ENCODE measurements at regions not wholly inside any gene's neighbourhood (a gene's known extent, or its start where the extent isn't known, plus 50 kb on each side); places are given as distances from the start of the nearest gene placed in this dataset.

DNA sequence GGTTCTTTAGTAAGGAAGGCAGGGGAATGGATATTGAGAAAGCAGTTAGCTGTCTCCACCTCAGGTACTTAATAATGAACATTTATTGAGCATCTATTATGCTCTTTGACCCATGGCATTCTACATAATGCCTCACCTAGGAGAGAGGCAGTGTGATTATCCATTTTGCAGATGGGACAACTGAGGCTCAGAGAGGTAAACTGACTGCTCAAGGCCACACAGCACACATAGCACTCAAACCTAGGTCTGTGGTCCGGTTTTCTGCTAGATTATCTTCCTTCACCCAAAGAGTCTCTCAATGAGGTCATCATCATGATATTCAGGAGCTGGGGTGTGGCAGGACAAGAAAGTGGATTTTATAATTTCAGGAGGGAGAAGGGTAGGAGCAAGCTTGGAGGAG lies 199.1 kb upstream of the LHX5 start:
- Histone ChIP-seq H3K27ac (no peak overlapping the region), H3K36me3 (ENCODE audit: low read depth, missing control alignments) (no peaks in the 10 kb centered on the region), H3K4me1 (no peaks in the 10 kb centered on the region), H3K4me3 (no peak overlapping the region), H3K9me3 (no peaks in the 10 kb centered on the region), H3K27me3 (no peaks in the 10 kb centered on the region)
- 74 to 77% methylated on average over 1 of the region's 1 CpG for WGBS, 2 donors
- no peak for DNase-seq
- intact Hi-C loops (cut with DNase I; ENCODE audit: low total_unique reads), result no loop called here
- no peak for TF ChIP-seq POLR2A (IDR thresholded peaks at IDR 0.05)
- TF ChIP-seq, protein P1, sequence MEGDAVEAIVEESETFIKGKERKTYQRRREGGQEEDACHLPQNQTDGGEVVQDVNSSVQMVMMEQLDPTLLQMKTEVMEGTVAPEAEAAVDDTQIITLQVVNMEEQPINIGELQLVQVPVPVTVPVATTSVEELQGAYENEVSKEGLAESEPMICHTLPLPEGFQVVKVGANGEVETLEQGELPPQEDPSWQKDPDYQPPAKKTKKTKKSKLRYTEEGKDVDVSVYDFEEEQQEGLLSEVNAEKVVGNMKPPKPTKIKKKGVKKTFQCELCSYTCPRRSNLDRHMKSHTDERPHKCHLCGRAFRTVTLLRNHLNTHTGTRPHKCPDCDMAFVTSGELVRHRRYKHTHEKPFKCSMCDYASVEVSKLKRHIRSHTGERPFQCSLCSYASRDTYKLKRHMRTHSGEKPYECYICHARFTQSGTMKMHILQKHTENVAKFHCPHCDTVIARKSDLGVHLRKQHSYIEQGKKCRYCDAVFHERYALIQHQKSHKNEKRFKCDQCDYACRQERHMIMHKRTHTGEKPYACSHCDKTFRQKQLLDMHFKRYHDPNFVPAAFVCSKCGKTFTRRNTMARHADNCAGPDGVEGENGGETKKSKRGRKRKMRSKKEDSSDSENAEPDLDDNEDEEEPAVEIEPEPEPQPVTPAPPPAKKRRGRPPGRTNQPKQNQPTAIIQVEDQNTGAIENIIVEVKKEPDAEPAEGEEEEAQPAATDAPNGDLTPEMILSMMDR (IDR thresholded peaks at IDR 0.05), result no peak

DNA sequence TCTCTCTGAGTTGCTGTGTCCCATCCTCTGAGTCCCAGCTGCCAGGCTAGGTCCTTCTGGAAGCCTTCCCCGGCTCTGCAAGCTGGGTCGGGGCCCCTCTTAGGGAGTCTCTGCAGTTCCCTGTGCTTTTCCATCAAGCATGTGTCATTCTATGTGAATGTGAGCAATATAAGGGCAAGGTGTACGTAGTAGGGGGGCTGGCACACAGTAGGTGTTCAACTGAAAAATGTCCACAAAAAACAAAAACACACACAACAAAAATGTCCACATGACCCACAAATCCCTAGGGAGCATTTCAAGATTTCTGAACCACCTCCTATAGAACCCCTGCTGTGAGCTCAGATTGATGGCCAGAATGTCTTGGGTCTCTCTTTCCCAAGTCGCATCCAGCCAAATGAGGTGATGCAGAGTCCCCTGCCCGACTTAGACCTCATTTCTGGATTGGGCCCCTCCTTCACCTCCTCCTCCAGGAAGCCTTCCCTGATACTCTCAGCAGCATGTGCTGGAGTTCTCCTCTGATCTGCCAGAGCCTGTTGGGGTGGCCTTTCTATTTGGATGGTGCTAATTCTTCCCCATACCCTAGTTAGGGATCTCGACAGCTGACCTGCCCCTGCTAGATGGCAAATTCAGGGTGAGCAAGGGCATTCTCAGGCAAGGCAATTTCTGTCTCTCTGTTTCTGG lies 196.1 kb upstream of the LHX5 start:
- DNase-seq, result no peak
- TF ChIP-seq, protein P1 (IDR thresholded peaks at IDR 0.05), result no peak
- TF ChIP-seq POLR2A (IDR thresholded peaks at IDR 0.05), result no peak
- no peak overlapping the region for H3K27ac ChIP-seq
- WGBS, 2 donors, result 63 to 67% methylated on average over 6 of the region's 6 CpGs
- H3K27me3 ChIP-seq, result no peaks in the 10 kb centered on the region
- no peaks in the 10 kb centered on the region for H3K36me3 ChIP-seq (ENCODE audit: low read depth, missing control alignments)
- no peak overlapping the region for H3K4me3 ChIP-seq
- no peaks in the 10 kb centered on the region for H3K9me3 ChIP-seq
- H3K4me1 ChIP-seq, result no peaks in the 10 kb centered on the region
- intact Hi-C loops (cut with DNase I; ENCODE audit: low total_unique reads), result no loop called here

DNA sequence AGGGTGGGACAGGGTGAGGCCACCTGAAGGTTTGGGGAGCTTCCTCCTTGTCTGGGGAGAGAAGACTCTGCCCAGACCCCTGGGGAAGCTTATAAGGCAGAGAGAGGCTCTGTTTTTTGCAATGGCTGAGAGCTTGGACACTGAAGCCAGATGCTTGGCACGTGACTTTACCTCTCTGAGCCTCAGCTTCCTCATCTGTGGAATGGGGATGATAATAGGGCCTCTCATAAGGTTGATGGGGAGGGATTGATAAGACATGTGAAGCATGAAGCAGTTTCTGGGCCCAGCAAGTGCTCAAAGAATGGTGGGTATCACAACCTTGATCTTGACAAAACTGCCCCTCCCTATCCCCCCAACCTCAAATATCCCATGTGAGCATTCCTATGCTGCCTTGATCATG lies 195.4 kb upstream of the LHX5 start:
- DNase-seq, result no peak
- no peak overlapping the region for H3K4me3 ChIP-seq
- H3K36me3 ChIP-seq (ENCODE audit: low read depth, missing control alignments), result no peaks in the 10 kb centered on the region
- no peaks in the 10 kb centered on the region for H3K9me3 ChIP-seq
- no peak for TF ChIP-seq POLR2A (IDR thresholded peaks at IDR 0.05)
- TF ChIP-seq, protein P1 (IDR thresholded peaks at IDR 0.05), result no peak
- H3K27me3 ChIP-seq, result no peaks in the 10 kb centered on the region
- WGBS, 2 donors, result 88 to 100% methylated on average over 1 of the region's 1 CpG
- no peaks in the 10 kb centered on the region for H3K4me1 ChIP-seq
- intact Hi-C loops (cut with DNase I; ENCODE audit: low total_unique reads), result no loop called here
- H3K27ac ChIP-seq, result no peak overlapping the region

DNA sequence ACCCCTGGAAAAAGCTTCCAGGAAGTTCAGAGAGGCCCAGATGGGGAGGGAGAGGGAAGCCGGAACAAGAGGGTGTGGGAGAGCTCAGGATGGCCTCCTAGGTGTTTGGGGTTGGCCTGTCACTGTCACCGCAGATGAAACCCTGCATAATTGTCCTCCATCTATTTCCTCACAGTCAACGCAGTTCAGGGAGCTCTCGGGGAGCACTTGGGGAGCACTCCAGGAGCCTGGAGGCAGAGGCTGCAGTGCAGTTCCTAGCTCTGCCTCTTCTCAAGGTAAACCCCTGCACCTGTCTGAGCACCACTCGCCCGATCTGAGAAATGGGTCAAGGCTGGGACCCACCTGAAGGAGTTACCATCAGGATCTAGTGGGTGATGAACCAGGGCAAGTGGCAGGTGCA lies 194.6 kb upstream of the LHX5 start:
- TF ChIP-seq POLR2A (IDR thresholded peaks at IDR 0.05), result no peak
- TF ChIP-seq, protein P1 (IDR thresholded peaks at IDR 0.05), result no peak
- DNase-seq, result no peak
- Histone ChIP-seq H3K27me3 (no peaks in the 10 kb centered on the region), H3K4me1 (no peaks in the 10 kb centered on the region), H3K36me3 (ENCODE audit: low read depth, missing control alignments) (no peaks in the 10 kb centered on the region), H3K4me3 (no peak overlapping the region), H3K9me3 (no peaks in the 10 kb centered on the region), H3K27ac (no peak overlapping the region)
- WGBS, 2 donors, result 48 to 80% methylated on average over 2 to 6 of the region's 6 CpGs
- intact Hi-C loops (cut with DNase I; ENCODE audit: low total_unique reads), result no loop called here

DNA sequence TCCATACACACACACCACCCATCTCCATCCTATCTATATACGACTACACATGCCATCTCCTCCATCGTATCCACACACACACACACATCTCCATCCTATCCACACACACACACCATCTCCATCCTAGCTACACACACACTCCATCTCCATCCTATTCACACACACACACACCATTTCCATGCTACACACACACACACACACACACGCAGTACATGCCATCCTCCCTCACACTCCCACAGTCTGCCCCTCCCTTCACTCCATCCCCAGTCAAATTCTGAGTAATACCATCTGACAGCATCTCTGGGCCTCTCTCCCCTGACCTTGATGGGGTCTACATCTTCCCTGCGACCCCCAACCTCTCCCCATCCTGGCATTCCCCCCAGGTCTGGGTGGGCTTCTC lies 193.8 kb upstream of the LHX5 start:
- Histone ChIP-seq H3K4me3 (no peak overlapping the region), H3K27me3 (no peaks in the 10 kb centered on the region), H3K27ac (no peak overlapping the region), H3K36me3 (ENCODE audit: low read depth, missing control alignments) (no peaks in the 10 kb centered on the region), H3K4me1 (no peaks in the 10 kb centered on the region), H3K9me3 (no peaks in the 10 kb centered on the region)
- WGBS, 2 donors, result 74 to 75% methylated on average over 4 of the region's 4 CpGs
- no peak for TF ChIP-seq POLR2A (IDR thresholded peaks at IDR 0.05)
- TF ChIP-seq, protein P1 (IDR thresholded peaks at IDR 0.05), result no peak
- no peak for DNase-seq
- intact Hi-C loops (cut with DNase I; ENCODE audit: low total_unique reads), result no loop called here

Measured in testis (tissue), 2 donors.